Esophagus muscularis mucosa (tissue), 4 donors: ENCODE measurements at regions not wholly inside any gene's neighbourhood (a gene's known extent, or its start where the extent isn't known, plus 50 kb on each side); places are given as distances from the start of the nearest gene placed in this dataset.

Source experiments
- CTCF ChIP-seq, 3 experiments: fragments of 200-600 bp in 2 of 3; fragments of 450-650 bp in 1 of 3; sonication (generic) in 2 of 3; IDR thresholded peaks; one replicate each; pipeline ENCODE4 v1.5.1; 2017 to 2019; ENCODE audit warnings: antibody characterized with exemption in 3 of 3, mild to moderate bottlenecking in 2 of 3, moderate library complexity in 1 of 3
- EP300 ChIP-seq: sonication (generic); formaldehyde crosslinking; IDR thresholded peaks from one replicate; pipeline ENCODE4 v1.6.1; 2017; ENCODE audit warnings: antibody characterized with exemption
- POLR2A ChIP-seq: fragments of 450-650 bp; IDR thresholded peaks from one replicate; pipeline ENCODE4 v1.6.1; 2017; ENCODE audit warnings: antibody characterized with exemption, moderate library complexity, mild to moderate bottlenecking, low read depth
- POLR2AphosphoS5 ChIP-seq, 2 donors: sonication (generic); formaldehyde crosslinking; IDR thresholded peaks; one replicate each; pipeline ENCODE4 v1.6.1; 2017; ENCODE audit warnings: antibody characterized with exemption in 2 of 2

- TF ChIP-seq CTCF (IDR thresholded peaks at IDR 0.05): no peak
- no peak for TF ChIP-seq POLR2AphosphoS5 (IDR thresholded peaks at IDR 0.05)
- TF ChIP-seq EP300: no peak
- no peak for TF ChIP-seq POLR2A
These were observed 92.9 kb upstream of the FOXP4 start for GRCh38 chr6:41453244-41453643.
